ENCODE measurements at regions not wholly inside any gene's neighbourhood (a gene's known extent, or its start where the extent isn't known, plus 50 kb on each side); places are given as distances from the start of the nearest gene placed in this dataset.

DNA sequence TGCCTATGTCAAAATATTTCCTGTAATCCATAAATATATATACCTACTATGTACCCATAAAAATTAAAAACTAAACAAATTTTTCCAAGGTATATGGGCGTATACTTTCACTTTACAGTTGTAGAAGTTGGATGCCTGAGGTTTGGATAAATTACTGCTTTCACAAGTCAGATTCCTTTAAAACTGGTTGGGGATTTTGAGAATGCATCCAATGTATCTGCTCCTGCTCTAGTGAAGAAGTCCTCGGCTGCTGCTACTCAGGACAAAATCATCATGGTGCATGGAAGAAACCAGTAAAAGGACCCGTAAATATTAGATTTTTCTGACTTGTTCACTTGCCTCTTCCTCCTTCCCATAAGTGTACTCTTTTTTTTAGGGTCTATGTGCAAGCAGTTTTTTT lies 841.1 kb downstream of the USP25 start:
- no peak for ATAC-seq
- intact Hi-C loops (cut with DNase I, micrococcal nuclease): no loop called here
- DNase-seq: no peak

DNA sequence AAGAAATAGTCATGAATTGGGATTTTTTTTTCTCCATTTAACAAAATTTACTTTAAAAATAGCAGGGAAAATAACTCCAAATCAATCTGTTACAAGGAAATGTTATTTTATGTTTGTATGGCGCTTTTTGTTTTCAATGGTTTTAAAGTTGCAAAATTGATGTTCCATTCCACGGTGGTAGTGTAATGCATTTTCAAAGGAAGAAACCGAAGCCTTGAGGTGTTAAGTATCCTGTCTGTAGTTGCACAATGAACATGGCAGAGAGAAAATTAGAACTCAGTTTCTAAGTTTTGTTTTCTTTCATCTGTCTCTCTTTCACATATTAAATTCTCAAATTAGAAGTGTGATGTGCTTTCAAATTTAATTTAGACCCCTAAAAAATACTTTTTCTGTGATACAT lies 841.8 kb downstream of the USP25 start:
- intact Hi-C loops (cut with DNase I, micrococcal nuclease): no loop called here
- no peak for ATAC-seq
- DNase-seq: no peak

DNA sequence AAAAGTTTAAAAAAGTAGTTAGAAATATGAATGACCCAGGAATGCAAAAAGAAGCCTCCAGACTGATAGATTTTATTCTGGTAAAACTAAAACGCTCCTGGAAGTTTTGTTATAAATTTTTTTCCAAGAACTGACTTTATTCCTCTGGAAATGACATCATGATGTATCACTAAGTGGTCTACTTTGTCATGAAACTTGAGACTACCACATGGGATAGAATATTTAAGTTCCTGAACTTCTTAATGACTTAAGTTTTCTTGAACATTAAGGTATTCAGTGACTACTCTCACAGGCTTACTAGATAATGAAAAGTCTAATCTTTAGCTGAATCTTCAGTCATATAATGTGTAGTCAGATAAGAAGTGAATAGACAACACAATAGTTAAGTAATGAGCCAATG lies 842.2 kb downstream of the USP25 start:
- DNase-seq: no peak
- intact Hi-C loops (cut with DNase I, micrococcal nuclease): no loop called here
- no peak for ATAC-seq

DNA sequence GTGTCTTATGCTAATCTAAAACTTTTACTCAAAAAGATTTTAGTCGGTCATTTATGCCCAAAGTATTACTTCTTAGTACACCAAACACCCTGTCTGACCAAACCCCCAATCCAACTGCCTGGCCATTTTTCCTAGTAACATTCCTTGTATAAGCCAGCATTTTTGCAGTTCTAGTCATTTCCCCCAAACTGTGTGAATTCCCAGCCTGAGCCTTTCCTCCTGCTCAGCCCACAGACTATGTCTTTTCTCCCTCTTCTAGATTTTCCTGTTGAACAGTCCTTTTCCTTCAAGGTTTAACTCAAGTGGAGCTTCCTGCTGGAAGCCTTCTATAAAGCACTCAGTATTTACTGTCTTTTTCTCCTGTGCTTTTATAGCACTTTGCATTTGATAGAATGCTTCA lies 843.8 kb downstream of the USP25 start:
- ATAC-seq: no peak
- no peak for DNase-seq
- intact Hi-C loops (cut with DNase I, micrococcal nuclease): no loop called here

DNA sequence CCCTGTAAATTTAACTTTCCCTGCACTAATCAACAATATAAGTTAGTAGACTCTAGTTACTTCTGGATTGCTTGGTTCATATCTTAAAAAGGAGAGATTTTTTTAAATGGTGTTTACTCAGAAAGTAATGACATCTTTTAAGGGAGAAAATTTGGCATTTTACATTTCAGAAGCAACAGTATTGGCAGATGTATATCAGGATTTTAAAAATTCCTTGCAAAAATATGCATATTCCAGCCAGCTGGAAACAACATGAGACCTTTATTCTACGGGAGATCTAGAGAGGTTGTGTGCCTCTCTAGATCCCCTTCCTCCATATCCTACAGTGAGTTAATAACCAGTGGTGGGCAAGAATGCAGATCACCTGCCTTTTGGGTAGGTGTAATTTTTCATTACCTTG lies 848.2 kb downstream of the USP25 start:
- intact Hi-C loops (cut with DNase I, micrococcal nuclease): no loop called here
- no peak for DNase-seq

DNA sequence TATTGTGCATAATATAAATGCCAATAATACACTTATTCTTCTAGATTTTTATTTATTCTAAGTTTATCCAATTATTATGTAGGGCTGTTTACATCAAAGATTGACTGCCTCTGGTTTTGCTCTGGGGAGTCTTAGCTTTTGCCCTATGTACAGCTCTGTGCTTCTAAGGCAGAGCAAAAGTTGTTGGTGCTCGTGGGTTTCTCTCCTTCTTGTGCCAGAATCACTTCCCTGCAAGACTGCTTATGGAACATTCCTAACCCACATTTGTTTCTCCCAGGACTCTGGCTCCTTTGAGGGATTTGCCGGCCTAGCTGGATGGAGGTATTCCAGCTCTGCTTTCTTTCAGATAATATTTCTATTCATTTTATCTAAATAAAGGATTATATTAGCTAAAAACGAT lies 849.1 kb downstream of the USP25 start:
- ATAC-seq (no peak), DNase-seq (no peak)
- intact Hi-C loops (cut with DNase I, micrococcal nuclease): no loop called here

More for the DNA sequence above, 848.2 kb downstream of the USP25 start:
- no peak for ATAC-seq

DNA sequence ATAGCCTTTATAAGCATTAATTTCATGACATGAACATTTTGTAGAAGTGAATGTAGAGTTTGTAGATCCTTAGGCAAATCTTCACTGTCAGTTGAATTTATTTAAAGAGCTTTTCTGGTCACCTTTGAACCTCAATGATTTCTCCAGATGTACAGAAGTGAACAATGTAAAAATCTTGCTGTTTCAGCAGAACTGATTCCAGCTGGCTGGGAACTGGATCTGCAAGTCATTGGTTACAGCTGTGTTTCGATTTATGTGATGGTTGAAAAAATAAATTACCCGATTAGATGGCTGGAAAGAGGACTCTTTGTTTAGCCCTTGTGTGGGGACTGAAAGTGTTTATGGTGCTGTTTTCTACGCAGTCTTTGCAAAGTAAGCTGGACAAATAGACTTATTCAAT lies 849.8 kb downstream of the USP25 start:
- intact Hi-C loops (cut with DNase I, micrococcal nuclease): no loop called here
- ATAC-seq (no peak), DNase-seq (no peak)

DNA sequence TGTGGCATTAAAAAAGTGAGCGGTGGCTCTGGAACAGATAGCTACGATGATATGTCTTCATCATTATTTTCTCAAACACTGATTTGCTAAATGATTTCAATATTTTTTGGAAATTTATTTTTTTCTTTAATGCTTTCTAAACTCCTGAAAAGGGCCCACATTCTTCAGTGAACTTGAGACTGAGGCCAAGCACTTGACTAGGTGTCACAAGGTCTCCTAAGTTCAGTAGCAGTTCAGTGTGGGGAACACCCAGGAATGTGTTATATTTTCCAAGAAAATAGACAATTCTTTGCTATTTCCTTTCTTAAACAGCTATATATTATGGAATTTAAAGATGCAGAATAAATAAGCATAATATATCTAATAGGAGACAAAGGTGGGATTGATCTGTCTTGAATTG lies 850.9 kb downstream of the USP25 start:
- ATAC-seq (no peak), DNase-seq (no peak)
- intact Hi-C loops (cut with DNase I, micrococcal nuclease): no loop called here

DNA sequence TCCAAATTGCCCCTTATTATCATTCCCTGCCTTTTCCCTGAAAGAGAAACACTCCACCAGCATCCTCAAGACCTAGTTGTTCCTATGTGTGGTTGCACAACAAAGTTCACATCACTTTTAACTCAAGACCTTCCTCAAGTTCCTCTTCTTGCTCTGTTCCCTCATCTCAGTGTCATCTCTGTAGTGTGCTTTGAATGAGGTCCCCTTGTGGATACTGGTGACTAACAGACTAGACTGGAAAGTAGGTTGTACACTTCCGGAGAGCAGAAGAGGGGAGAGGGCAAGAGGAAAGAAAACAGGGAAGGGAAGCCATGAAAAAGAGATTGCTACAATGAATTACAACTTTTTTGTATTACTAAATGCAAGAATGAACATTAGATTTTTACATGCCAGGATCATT lies 853.8 kb downstream of the USP25 start:
- intact Hi-C loops (cut with DNase I, micrococcal nuclease): no loop called here
- DNase-seq: no peak
- no peak for ATAC-seq

DNA sequence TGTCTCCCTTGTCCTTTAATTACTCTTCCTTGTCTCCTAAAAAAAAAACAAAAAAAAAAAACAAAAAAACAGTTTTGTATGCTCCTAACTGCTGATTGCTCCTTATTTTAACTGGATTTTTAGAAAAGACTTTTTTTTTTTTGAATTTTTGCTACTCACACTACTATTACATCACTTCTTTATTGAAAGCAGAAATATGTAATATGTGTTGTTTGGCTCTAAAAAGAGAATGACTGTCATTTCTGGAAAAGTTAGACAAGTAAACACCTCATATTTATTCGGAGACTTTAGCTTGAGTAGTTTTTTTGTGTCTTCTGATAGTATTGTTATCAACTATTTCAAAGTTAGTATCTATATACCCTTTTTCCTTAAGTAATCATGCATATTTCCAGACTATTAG lies 855.0 kb downstream of the USP25 start:
- DNase-seq: no peak
- ATAC-seq: no peak
- intact Hi-C loops (cut with DNase I, micrococcal nuclease): no loop called here

DNA sequence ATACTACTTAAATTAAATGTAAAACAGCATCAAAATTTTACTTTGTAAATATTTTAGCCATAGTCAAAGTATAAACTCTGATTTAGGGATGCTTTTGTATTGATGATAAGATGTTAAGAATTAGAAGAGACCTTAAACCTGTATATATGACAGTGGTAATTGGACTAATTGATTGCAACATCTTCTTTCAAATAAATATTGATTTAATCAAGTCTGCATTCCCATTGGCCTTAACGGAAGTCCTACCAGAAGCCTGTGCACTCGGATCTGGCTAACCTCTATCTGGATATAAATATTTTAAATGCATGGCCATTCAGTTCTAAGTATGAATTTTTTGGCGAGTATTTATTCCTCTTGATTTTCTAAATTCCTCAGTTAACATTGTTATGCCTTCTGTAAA lies 856.1 kb downstream of the USP25 start:
- ATAC-seq: no peak
- intact Hi-C loops (cut with DNase I, micrococcal nuclease): no loop called here
- DNase-seq: no peak

DNA sequence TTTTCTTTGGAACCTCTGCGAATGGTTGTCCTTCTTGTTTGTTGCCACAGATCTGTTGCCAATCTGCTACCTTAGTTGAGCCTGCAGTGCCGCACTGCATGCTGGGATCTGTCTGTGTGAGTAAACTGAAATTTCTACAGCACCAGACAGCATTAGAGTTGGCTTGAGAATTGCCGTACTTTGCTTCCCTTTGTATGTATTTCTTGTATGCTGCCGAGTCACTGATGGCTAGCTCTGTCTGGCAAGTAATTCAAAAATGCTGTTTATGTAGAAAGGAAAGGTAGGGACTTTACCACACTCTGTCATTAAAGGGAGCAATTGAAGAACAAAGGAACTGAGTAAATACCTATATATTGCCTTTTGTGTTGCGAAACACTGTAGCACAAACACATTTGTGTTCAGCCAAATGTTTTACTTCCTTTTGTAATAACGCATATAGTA lies 857.4 kb downstream of the USP25 start:
- peak; percentile 41 to 48 for DNase-seq

DNA sequence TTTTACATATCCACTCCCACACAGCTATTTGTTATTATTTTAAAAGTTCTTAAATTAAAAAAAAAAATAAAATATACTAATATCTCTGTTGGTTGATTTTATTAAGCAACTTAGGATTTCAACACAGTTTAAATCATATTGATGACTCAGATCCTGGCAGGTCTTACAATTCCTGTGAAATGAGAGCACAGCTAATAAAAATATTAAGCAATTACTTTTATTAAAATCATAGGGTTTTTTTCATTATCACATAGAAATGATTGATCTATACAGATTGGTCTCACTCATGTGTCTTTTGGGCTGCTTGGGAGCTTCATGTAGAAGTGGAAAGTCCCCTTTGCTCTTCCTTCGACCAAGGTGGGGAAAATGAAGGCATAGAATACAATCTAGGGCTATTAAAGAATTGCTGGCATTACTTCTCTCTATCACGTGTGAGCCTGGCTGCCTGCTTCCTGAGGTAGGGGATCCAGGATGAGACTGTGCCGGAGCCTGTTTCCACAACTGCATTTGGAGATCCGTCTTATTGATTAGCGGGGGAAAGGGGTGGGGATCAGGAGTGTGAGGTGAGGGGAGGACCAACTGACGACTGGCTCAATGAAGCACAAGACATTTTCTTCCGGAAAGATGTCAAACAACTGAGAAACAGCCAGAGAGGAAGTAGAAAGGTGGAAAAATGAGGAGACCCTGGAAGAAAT lies 858.0 kb downstream of the USP25 start:
- no peak for ATAC-seq
- no peak for DNase-seq
- intact Hi-C loops (cut with DNase I, micrococcal nuclease): no loop called here

More for the DNA sequence above, 857.4 kb downstream of the USP25 start:
- intact Hi-C loops (cut with DNase I, micrococcal nuclease): no loop called here
- ATAC-seq: peak; percentile 83

DNA sequence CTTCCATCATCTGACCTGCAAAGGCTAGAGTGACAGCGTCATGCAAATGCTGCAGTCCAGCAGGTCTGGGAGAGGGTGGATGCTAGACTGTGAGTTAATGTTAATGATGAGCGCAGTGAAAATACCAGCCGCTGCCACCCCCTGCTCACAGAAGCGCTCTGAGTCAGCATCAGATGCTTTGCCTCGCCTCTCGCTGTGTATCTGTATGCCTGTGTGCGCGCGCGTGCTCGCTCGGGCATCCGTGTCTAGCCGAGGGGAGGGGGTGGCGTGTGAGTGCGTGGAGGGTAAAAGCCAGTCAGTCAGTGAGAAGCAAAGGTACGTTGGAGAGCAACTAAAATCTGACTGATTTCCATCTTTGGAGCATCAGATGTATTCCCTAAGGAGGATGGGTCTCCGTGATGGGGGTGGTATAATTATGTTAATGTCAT lies 858.7 kb downstream of the USP25 start:
- peak; percentile 48 for ATAC-seq
- intact Hi-C loops (cut with DNase I, micrococcal nuclease): no loop called here
- DNase-seq: peak; percentile 20 to 34

DNA sequence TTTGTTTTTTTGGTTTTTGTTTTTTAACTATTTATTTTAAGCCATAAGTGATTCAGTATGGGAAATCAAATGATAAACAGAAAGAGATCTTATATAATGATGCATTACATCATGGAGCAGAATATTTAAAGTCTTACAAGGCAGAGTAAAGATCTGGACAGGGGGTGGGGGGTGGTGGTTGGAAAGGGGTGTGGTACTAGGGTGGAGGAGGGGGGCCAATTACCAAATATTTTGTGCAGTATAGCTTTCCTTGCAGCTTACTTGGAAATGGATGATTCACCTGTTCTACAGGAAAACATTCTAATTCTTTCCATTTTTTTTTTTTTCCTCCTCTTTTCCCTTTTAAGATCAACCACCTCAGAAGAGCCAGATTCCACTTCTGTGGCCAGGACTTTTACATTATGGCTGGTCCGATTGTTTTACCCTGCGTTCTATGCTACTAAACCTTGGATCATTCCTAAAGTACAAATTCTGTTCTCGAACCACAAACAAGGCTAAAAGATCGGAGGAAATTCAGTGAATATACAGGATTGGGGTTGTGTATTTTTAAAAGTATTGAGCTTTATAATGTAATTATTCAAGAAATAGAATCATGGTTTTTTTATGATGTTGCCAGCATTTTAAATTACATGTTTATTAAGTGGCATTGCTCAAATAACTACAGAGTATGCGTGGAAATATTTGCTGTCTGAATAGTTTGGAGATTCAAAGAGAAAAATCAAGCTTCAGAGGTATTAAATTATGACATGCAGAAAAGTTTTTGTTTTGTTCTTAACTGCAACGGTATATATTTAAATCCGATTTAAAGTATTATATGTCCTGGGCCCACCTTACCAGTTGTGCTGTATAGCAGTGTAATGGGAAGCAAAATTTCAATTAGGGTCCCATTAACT lies 859.5 kb downstream of the USP25 start:
- ATAC-seq (no peak), DNase-seq (no peak)
- intact Hi-C loops (cut with DNase I, micrococcal nuclease): no loop called here

DNA sequence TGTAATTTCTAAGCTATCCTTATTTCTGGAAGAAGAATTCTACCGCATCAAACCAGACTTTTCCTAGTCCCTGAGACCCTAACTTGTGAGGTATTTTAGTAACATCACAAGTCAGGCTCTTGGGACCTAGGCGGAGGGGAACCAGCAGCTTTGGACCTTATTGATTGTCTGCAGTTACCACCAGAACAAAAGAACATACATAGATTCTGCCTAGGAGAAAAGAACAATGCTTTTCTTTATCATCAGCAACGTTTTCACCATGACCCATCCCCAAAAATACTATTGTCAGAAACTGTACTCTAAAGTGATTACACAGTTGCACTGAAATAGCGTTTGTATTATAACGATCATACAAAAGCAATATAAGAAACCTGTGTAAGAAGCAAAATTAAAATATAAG lies 860.4 kb downstream of the USP25 start:
- ATAC-seq: no peak
- DNase-seq: no peak
- intact Hi-C loops (cut with DNase I, micrococcal nuclease): no loop called here

DNA sequence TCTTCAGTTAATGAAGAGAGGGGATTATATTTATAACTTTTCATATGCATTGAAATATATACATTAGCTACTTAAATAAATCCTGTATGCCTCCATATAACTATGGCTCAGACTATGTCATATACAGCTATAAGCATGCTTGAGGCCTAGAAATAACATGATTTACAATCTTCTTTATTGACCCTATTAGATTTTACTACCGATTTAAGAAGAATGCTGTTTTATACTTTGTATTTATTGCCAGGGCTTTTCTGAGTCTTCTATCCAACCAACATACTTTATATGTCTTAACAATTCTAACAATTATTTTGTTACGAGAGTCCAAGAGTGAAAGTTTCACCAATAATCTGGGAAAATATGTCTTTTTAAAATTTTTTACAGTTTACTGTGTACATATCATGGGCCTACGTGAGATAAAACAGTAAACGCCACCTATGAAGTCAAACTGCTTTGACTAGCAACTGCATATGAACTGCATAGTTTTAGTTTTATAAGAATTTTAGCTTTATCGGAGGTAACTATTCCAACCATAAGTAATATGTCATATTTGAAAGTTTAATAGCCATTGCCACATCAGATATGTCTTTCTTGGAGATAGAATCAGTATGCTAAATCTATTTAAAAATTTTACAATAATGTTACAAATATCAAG lies 861.0 kb downstream of the USP25 start:
- intact Hi-C loops (cut with DNase I, micrococcal nuclease): no loop called here
- ATAC-seq: no peak
- DNase-seq: no peak

DNA sequence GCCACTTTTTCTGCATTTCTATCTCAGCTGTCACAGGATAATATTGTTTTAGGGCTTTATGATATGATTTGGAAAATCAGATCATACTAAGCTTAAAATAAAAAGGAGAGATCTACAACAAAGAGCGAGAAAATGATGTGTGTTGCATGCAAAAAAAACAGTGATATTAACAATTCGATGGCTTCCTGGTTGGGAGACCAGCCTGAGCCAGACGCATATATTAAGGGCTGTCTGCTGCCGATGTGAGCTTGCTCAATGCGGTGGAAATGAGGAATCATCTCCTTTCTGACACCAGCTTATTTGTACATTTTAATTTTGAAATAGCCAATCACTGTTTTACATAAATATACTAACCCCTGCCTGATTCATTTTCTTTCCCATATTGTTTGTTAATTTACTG lies 862.6 kb downstream of the USP25 start:
- intact Hi-C loops (cut with DNase I, micrococcal nuclease): no loop called here
- no peak for ATAC-seq

DNA sequence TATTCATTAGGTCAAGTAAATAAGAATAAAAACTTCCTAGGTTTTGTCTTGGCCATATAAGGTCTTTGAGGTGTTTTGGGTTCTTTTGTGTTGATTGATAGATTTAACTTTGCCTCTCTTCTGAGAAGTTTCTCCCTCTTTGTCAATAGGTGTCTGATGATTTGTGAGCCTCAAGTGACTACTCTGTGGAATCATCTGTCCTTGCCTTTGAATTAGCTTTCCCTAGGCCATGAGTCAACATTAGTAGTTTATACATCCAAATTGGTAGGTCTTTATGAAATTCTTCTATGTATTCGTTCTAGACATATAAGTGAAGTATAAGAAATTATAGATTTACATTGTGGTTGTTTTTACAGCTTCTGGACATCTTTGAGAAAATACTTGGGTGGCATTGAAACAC lies 864.4 kb downstream of the USP25 start:
- ATAC-seq (no peak), DNase-seq (no peak)
- intact Hi-C loops (cut with DNase I, micrococcal nuclease): no loop called here

More for the DNA sequence above, 862.6 kb downstream of the USP25 start:
- DNase-seq: no peak

DNA sequence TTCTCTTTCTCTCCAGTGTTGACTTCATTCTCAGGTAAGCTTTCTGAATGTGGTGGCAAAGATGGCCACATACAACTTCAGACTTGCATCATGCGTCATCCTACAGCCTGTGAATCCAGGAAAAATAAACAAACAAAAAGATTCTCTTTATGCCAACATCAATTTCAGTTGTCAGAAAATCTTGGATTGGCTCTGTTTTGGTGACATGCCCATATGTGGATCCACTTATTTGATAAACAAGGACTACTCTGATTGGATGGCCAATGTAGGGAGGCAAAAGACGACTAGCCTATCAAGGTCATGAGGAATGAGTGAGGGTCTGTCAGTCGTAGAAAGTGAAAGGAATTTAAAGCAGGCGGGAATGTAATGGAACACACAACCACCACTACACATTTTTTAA lies 866.6 kb downstream of the USP25 start:
- ATAC-seq (no peak), DNase-seq (no peak)
- intact Hi-C loops (cut with DNase I, micrococcal nuclease): no loop called here
